Middle frontal gyrus (tissue), 1 donor: ENCODE measurements at regions not wholly inside any gene's neighbourhood (a gene's known extent, or its start where the extent isn't known, plus 50 kb on each side); places are given as distances from the start of the nearest gene placed in this dataset.

Experiments
- DNase-seq: peaks from one replicate; pipeline ENCODE4 v3.0.0-alpha.2; 2015; ENCODE audit warnings: low spot score; ENCODE audit errors: extremely low spot score

DNA sequence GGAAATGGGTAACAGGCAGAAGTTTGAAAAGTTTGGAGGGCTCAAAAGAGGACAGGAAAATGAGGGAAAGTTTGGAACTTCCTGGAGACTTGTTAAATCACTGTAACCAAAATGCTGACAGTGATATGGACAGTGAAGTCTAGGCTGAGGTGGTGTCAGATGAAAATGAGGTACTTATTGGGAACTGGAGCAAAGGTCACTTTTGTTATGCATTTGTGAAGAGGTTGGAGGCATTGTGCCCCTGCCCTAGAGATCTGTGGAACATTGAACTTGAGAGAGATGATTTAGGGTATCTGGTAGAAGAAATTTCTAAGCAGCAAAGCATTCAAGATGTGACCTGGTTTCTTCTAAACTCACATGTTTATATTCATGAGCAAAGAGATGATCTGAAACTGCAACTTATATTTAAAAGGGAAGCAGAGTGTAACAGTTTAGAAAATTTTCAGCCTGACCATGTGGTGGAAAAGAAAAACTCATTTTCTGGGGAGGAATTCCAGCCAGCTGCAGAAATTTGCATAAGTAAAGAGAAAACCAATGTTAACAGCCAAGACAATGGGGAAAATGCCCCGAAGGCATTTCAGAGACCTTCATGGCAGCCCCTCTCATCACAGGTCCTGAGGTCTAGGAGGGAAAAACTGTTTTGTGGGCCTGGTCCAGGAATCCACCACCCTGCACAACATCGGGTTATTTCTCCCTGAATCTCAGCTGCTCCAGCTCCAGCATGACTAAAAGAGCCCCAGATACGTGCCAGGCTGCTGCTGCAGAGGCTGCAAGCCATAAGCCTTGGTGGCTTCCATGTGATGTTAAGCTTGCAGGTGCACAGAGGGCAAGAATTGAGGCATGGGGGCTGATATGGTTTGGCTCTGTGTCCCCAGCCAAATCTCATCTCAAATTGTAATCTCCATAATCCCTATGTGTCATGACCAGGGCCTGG is 632.5 kb upstream of the GNPDA2 start:
- DNase-seq: no peak

DNA sequence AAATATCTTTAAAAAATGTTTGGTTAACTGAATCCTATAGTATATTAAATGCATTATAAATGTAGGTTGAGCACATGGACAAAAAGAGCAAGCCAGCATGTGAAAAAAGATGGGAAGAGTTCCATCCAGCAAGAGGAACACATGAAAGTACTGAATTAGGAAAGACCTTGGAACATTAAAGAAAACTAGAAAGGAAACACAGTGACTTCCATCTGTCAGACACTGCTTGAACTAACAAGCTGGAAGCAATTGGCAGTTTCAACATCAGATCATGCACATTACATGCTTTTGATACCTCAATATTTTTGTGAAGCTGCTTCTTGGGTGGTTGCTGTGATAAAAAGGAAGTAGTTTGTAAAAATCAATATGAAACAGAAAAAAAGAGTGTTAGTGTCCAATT is 626.8 kb upstream of the GNPDA2 start:
- DNase-seq: no peak

DNA sequence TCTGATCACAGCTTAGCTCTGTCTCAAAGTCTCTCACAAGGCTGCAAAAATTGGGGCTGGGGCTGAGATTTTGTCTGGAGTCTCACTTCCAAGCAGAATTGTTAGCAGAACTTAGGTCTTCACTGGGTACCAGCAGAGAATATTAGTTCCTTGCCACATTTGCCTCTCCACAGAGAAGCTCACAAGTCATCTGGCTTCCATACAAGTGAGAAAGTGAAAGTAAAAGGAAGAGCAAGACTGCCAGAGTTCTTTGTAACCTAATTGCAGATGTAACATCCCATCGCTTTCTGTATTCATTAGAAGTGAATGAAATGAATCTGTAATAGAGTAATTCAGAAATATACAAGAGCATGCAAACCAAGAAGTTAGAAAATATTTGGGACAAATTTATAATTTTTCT is 624.1 kb upstream of the GNPDA2 start:
- DNase-seq: no peak

DNA sequence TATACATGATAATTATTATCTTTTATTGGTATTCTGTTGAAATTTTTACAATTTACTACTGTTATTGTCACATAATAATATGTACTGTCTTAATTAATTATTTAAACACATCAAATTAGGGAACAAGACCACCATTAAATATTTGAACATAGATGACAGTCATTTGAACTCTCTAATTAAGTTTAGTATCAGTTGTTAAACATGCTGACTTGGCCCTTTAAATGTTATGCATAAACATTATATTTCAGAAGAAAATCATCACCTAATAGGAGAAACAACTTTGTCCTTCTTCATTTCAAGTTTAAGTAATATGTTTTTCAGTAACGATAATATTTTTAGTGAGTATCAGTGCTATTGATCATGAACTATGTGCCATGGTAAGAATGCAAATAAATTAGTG is 623.5 kb upstream of the GNPDA2 start:
- DNase-seq: no peak

DNA sequence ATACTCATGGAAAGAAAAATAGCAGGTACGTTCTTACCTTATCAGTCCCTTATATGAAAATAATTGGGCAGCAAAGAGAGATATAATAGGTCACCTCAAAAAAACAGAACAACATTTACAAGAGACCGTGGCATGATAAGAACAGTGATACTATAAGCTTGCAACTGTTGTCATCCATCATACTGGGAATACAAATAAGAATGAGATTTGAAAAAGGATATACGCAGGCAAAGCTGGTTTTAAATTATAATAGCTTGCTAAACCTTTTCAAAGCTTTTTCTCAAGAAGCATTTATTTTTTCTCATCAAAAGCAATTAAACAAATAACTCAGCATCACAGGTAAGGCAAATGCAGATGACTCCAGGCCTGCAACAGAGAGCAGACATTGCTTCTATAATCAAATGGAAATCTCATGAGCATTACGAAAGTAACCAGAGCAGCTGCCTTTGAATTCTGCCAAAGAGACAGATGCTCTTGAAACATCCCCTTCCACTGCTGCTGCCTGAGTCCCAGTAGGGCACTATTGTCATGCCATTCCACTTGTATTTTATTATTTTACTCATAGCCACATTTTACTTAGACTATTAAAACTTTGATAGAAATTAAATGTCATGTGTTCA is 620.6 kb upstream of the GNPDA2 start:
- no peak for DNase-seq

DNA sequence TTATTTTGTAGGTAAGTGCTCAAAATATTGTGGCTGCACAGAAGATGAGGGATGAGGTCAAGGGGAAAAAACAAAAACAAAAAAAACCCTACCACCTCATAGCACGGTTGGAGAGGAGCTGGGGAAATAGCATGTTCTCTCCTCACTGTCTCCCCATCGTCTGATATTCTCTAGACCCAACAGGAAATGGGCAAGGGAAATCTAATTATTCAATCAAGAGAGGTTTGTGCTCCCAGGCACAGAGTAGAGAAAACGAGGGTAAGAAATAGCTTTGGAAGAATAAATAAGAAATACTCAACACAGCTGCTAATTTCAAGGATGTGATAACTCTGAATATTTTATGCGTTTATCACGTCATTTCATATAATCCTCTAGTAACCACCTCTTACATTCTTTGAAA is 619.2 kb upstream of the GNPDA2 start:
- no peak for DNase-seq

DNA sequence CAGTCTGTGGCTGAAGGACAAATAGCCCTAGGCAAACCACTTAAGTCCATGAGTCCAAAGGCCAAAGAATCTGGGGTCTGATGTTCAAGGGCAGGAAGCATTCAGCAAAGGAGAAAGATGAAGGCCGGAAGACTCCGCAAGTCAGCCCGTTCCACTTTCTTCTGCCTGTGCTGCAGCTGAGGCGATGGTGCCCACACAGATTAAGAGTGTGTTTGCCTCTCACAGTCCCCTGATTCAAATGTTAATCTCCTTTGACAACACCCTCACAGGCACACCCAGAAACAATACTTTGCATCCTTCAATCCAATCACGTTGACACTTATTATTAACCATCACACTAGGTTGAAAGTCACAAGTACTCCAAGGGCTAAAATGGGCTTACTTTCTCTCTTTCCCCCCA is 605.4 kb upstream of the GNPDA2 start:
- DNase-seq: no peak

DNA sequence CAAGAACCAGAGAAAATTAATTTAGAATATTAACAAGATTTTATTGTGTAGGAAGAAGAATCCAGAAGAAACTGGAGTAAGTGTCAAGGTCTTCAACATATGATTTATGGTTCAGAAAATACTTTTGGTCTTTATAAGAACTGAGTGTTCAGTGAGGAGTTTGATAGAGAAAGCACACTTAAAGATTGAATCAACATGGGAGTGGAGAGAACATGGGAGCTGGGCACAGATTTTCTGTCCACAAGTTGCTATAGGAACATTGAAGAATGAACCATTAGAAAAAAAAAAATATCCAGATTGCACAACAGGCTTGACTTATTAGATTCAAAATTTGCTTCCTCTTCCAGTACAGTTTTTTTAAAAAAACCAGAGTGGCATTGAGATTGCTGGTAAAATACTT is 601.2 kb upstream of the GNPDA2 start:
- no peak for DNase-seq

DNA sequence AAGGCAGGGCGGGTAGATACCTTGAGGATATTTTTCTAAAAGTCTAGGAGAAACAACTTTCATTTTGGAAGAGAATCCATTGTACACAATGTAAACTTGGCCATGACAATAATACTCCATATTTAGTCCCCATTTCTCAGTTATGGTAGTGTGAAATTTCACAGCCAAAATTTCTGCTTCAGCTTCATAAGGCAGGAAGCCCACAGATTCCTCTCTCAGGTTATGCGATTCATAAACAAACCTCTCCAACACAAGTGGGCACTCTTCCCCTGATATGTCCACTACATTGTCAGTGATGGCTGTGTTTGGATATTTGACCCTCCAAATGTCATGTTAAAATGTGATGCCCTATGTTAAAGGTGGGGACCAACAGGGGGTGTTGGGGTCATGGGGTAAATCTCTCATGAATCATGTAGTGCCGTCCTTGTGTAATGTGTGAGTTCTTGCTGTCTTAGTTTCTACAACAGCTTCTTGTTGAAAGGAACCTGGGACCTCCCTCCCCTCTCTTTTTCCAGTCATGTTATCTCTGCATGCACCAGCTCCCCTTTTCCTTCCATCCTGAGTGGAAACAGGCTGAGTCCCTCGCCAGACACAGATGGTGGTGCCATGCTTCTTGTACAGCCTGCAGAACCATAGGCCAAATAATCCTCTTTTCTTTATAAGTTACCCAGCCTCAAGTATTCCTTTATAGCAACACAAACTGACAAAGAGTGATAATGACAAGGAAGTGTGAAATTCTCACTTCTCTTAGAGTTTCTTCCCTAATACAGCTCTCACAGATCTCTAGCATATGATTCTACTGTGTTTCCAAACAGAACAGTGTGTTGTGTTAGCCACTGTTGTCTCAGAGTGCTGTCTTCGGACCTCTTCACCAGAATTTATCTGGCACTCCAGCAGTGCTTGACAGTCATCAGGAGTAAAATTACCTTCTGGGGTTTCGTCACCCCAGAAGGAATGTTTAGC is 598.4 kb upstream of the GNPDA2 start:
- peak; percentile 38 for DNase-seq

DNA sequence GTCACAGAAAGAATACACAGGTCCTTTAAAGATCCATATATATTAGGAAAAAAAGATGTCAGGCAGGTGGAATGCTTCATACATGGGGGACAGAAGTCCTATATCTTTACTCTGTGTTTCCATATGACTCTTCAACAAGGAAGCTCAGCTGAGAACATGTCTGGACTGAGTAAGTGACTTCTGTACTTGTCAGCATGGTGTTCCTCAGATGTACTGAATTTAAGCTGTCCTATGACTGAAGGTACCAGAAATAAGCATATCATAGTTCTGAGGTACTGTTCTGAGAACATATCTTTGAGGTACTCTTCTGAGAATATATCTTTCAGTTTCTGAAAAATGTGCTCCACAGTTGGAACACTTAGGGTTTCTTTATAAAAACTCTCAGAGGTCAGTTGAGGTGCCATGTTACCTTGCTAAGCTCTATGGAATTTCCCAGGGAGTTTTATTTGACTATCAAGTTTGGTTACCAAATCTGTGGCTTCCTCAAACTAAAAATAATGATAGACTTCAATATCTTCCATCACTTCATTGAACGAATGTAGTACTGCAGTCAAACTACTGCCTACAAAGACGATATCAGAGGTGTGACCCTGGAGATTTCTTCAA is 597.2 kb upstream of the GNPDA2 start:
- DNase-seq: no peak

DNA sequence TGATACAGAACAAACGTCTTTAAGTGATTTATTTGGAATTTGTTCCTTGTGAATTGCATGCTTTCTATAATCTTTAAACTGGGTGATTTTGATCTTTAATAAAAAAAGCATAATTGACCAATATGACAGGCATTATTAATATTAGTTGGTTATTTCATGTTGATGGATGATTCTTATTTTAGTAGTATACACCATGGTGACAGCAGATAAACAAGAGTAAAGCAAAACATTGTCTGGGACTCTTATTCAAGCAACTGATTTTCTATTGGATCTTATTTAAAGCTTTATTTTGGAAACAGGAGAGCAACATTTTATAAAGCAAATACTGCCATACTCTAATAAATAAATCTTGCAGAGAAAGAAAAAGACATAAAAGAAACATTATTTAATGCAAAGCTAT is 591.4 kb upstream of the GNPDA2 start:
- DNase-seq: no peak

DNA sequence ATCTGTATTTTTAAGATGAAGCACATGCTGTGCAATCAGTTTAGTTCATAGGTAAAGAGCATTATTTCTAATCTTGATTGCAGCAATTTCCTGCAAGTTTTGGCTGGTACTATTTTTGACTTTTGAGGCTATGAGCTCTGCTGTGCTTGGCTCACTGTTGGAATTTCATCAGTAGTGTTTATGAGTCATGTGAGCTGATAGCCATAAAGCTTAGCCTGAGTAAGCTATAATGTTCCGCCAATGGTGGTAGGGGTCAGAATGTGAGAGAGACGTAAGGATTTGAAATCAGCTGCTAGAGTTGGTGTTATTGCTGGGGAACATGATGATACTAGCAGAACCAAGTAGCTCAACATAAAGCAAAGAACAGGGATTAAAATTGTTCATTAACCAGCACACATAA is 590.9 kb upstream of the GNPDA2 start:
- no peak for DNase-seq

DNA sequence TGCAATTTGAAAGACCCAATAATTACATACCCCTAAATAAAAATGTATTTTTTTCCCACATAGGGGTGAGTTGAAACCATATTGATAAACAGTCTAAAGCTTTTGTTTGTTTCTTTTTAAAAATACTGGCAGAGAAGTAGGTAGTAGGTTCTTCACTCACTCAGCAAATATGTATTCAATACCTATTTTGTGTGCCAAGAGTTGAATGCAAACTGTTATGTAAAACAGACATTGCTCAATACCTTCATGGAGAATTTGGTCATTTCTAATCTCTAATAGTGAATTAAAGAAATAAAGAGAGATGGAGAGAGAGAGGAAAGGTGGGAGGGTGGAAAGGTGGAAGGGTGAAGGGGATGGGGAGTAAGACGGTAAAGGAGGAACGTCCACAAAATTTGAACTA is 589.9 kb upstream of the GNPDA2 start:
- no peak for DNase-seq

DNA sequence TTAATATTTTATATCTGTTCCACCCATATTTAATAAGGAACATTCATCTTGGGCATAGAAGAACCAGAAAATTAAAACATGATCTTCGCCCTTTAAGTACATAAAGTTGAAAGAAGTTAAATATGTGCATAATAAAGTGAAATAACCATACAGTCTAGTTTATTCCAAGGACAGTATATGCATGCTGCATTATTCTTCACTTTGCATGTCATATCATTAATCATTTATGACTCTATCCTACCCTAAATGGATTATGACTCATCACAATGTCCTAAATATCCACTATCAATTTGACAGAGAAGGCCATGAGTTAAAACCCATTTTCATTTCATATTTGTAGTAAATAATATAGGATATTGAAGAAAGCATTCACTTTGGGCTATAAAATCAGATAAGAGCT is 576.5 kb upstream of the GNPDA2 start:
- DNase-seq: no peak

DNA sequence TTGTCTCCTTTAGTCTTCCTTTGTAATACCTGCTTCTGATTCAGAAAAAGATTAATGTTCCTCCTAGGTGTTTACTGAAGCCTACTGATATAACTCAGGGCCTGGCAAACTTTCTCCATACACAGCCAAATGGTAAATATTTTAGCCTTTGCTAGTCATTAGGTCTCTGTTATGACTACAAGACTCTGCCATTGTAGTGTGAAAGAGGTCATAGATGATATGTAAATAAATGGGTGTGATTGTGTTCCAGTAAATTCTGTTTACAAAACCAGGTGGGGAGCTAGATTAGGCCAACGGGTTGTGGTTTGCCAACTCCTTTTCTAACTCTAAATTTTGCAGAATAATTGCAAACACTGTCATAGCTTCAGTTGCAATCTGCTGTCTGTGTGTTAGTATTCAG is 568.1 kb upstream of the GNPDA2 start:
- DNase-seq: no peak

DNA sequence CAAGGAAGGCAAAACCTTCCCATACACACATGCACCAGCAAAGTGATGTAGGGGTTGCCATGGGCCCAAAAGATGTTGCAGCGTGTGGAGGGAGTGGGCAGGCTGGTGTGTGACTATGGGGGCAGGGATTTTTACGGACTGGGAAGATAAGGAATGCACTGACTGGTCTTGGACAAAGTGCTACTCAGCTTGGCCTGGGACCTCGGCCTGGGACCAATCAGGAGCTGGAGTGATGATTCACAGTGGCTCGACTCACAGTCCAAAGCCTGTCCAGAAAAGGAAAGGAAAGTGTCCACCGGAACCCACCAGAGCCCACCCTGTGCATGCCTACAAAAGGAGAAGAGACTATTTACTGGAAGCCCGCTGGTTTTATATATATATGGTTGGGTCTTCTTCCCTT is 567.0 kb upstream of the GNPDA2 start:
- no peak for DNase-seq

DNA sequence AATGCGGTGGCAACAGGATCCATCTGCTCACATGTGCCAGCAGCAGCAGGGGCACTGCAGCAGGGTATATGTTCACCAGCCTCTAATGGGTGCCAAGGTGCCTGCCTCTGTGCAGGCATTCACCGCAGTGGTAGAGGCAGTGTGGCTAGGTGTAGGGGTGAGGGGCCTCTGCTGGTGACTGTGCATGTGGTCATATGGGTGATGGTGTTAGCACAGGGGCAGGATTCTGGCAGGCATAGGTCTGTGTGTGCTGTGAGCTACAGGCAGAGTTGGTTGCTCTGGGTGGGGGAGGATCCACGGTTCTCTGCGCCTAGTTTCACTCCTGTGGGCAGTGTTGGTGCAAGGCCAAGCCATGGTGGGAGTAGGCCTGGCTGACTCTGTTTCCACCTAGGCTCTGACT is 566.5 kb upstream of the GNPDA2 start:
- DNase-seq: no peak

DNA sequence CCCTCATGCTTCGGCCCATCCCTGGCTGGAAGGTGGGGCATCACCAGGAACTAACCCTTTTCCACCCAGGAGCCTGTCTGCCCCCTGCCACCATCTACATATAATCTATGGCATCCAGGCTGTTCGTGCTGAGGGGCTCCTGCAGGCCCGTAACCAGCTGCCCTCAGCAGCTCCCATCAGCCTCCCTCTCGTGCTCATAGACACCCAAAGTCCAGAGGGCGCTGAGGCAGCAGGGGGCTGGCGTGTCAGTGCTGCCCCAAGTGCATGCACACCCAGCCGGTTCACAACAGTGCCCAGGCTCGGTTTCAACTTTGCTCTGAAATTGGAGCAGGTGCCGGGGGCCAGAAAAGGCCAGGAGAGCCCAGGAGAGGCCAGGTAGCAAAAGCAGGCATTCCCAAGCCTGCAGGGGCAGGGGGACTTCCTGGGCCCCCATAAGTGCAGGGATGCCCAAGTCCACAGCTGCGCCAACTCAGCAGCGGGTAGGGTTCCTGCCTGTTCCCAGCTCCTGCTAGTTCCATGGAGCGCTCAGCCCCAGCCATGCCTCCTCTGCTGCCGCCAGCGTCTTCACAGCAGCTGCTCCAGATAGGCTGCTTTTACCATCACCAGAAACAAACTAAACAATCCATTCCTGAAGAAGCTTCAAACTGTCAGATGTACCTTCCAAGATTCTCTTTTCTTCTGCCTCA is 558.2 kb upstream of the GNPDA2 start:
- DNase-seq: no peak

DNA sequence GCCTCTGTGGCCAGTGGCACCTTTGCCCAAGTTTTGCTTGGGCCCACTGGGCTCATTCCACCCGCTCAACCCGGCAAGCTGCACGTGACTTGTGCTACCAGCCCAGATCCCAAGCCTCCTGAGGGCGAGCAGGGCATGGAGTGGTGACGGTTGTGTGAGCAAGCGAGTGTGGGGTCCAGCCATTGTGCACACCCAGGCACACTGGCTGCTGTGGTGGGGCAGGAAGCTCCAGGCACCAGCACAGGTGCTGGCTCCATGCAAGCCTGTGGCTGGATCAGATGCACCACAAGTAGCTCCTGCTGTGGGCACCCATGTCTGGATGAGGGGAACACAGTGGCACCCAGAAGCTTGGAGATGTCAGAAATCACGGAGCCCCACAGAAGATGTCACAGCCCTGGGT is 557.0 kb upstream of the GNPDA2 start:
- DNase-seq: no peak

DNA sequence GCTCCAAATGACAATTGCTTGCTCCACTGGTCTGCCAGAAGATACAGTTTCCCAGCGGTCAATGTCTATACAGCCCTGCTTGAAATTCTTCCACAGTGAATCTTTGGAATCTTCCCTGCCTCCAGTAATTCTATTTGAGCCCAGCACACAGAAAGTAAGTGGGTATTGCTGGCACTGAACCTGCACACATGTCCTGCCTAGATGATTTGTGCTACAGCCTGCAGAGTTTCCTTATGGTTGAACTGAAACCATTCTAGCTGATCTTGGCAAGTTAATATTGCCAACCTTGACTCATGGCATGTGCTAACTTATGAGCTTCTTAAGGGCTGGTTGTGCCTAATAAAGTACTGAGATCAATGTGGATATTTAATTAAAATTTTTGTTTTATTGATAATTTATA is 553.8 kb upstream of the GNPDA2 start:
- DNase-seq: no peak

DNA sequence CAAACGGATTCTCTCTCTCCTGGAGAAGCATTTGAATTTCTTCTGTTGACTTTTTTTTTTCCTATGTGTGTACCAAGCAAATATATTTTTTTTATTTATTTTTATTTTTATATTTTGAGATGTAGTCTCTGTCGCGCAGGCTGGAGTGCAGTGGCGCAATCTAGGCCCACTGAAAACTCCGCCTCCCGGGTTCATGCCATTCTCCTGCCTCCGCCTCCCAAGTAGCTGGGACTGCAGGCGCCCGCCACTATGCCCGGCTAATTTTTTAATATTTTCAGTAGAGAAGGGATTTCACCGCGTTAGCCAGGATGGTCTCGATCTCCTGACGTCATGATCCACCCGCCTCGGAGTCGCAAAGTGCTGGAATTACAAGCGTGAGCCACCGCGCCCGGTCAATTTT is 549.5 kb upstream of the GNPDA2 start:
- DNase-seq: no peak
